ENCODE measurements at regions not wholly inside any gene's neighbourhood (a gene's known extent, or its start where the extent isn't known, plus 50 kb on each side); places are given as distances from the start of the nearest gene placed in this dataset.

DNA sequence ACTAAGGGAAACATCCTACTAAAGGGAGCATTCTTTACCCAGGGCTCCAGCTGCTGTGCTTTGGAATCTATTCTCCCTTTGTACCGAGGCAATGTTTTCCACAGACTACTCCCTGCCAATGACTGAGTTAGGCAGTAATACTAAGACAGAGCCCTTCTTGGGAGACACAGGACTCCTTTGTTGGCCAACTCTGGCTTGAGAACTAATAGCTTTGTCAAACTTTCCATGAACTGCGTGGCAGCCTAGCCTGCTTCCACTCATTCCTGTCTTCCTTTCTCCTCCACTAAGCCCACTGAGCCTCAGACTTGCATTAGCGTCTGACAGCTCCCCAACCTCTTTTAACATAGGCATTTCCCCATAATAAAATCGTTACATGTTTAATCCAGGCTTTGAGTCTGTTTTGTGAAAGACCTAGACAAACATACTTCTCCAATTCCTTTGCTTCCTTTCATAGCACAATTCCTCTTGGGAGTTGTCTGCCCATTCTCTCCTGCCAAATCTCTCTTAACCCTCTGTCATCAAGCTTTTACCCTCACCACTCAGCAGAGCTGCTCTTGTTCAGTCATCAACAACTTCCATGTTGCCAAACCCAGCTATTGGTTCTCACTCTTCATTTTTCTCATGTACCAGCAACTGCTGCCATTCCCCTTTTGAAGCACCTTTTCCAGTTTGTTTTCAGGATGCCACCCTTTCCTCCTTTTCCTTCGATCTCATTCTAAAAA, 300.3 kb upstream of the IGFBP7 start:
- TF ChIP-seq, protein P1, sequence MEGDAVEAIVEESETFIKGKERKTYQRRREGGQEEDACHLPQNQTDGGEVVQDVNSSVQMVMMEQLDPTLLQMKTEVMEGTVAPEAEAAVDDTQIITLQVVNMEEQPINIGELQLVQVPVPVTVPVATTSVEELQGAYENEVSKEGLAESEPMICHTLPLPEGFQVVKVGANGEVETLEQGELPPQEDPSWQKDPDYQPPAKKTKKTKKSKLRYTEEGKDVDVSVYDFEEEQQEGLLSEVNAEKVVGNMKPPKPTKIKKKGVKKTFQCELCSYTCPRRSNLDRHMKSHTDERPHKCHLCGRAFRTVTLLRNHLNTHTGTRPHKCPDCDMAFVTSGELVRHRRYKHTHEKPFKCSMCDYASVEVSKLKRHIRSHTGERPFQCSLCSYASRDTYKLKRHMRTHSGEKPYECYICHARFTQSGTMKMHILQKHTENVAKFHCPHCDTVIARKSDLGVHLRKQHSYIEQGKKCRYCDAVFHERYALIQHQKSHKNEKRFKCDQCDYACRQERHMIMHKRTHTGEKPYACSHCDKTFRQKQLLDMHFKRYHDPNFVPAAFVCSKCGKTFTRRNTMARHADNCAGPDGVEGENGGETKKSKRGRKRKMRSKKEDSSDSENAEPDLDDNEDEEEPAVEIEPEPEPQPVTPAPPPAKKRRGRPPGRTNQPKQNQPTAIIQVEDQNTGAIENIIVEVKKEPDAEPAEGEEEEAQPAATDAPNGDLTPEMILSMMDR (conservative IDR thresholded peaks at IDR 0.05; ENCODE audit: low read depth in 2 of 2), result no peak
- no peak for TF ChIP-seq EZH2 (IDR thresholded peaks at IDR 0.05; ENCODE audit: low read depth, unreplicated experiment)

Measured in GM23338 (cell line).